ENCODE measurements at regions not wholly inside any gene's neighbourhood (a gene's known extent, or its start where the extent isn't known, plus 50 kb on each side); places are given as distances from the start of the nearest gene placed in this dataset.

GRCh38 chr9:86752733-86753132, 194.6 kb downstream of the GAS1 start:
- TF ChIP-seq, protein P1, sequence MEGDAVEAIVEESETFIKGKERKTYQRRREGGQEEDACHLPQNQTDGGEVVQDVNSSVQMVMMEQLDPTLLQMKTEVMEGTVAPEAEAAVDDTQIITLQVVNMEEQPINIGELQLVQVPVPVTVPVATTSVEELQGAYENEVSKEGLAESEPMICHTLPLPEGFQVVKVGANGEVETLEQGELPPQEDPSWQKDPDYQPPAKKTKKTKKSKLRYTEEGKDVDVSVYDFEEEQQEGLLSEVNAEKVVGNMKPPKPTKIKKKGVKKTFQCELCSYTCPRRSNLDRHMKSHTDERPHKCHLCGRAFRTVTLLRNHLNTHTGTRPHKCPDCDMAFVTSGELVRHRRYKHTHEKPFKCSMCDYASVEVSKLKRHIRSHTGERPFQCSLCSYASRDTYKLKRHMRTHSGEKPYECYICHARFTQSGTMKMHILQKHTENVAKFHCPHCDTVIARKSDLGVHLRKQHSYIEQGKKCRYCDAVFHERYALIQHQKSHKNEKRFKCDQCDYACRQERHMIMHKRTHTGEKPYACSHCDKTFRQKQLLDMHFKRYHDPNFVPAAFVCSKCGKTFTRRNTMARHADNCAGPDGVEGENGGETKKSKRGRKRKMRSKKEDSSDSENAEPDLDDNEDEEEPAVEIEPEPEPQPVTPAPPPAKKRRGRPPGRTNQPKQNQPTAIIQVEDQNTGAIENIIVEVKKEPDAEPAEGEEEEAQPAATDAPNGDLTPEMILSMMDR (conservative IDR thresholded peaks at IDR 0.05; ENCODE audit: low read length): no peak
- no peak for TF ChIP-seq EZH2phosphoT487 (IDR thresholded peaks at IDR 0.05; ENCODE audit: borderline replicate concordance)

All from Loucy (cell line).